HFFc6 (cell line): ENCODE measurements at regions not wholly inside any gene's neighbourhood (a gene's known extent, or its start where the extent isn't known, plus 50 kb on each side); places are given as distances from the start of the nearest gene placed in this dataset.

Source experiments
- DNase-seq: peaks from one replicate; pipeline ENCODE4 v3.0.0-alpha.2; 2018
- H3K27ac Mint-ChIP-seq: 2 replicates; pipeline ENCODE4 v1.8.0; 2020; ENCODE audit warnings: mild to moderate bottlenecking, mixed read lengths
- H3K27me3 Mint-ChIP-seq: 2 replicates; pipeline ENCODE4 v1.8.0; 2021; ENCODE audit warnings: mild to moderate bottlenecking, moderate library complexity, mixed read lengths; ENCODE audit not compliant: insufficient read depth
- H3K36me3 Mint-ChIP-seq: 2 replicates; pipeline ENCODE4 v1.8.0; 2021; ENCODE audit warnings: low read depth, mixed read lengths
- H3K4me1 Mint-ChIP-seq: 2 replicates; pipeline ENCODE4 v1.8.0; 2020; ENCODE audit warnings: low read depth, mixed read lengths
- H3K4me3 Mint-ChIP-seq: 2 replicates; pipeline ENCODE4 v1.8.0; 2020; ENCODE audit warnings: mild to moderate bottlenecking, moderate library complexity, mixed read lengths
- H3K9me3 Mint-ChIP-seq: 2 replicates; pipeline ENCODE4 v1.8.0; 2020; ENCODE audit warnings: mild to moderate bottlenecking, mixed read lengths
- TF ChIP-seq, protein P1 (sequence below): fragments of 200-600 bp; sonication (generic); IDR thresholded peaks from 2 replicates; pipeline ENCODE4 v1.5.0; 2021; ENCODE audit warnings: antibody characterized with exemption, mild to moderate bottlenecking

DNA sequence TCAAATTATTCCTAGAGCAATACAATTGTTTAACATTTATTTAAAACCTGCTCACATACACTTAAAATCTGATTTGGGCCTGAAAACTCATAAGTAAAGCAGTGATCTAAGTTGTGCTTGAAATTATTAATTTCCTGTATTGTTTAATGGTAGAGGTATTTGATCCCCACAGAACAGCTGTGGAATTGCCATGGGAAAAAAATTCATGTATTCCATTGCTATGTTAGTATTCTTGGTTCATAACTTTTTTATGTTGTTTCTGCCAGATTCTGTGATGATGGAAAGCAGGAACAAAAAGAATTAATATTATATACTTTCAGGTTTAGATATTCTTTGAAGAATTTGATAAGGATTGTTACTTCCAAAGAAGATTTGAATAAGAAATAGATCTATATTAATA is 831.5 kb upstream of the NR2F2 start:
- Mint-ChIP-seq H3K27me3 (peaks cover 6% of the 10 kb centered on the region), H3K9me3 (no peaks in the 10 kb centered on the region), H3K36me3 (no peaks in the 10 kb centered on the region), H3K27ac (no peak overlapping the region), H3K4me3 (no peak overlapping the region), H3K4me1 (no peaks in the 10 kb centered on the region; the same call in 1 of the 2 replicates)
- TF ChIP-seq, protein P1, sequence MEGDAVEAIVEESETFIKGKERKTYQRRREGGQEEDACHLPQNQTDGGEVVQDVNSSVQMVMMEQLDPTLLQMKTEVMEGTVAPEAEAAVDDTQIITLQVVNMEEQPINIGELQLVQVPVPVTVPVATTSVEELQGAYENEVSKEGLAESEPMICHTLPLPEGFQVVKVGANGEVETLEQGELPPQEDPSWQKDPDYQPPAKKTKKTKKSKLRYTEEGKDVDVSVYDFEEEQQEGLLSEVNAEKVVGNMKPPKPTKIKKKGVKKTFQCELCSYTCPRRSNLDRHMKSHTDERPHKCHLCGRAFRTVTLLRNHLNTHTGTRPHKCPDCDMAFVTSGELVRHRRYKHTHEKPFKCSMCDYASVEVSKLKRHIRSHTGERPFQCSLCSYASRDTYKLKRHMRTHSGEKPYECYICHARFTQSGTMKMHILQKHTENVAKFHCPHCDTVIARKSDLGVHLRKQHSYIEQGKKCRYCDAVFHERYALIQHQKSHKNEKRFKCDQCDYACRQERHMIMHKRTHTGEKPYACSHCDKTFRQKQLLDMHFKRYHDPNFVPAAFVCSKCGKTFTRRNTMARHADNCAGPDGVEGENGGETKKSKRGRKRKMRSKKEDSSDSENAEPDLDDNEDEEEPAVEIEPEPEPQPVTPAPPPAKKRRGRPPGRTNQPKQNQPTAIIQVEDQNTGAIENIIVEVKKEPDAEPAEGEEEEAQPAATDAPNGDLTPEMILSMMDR = no peak
- DNase-seq = no peak

DNA sequence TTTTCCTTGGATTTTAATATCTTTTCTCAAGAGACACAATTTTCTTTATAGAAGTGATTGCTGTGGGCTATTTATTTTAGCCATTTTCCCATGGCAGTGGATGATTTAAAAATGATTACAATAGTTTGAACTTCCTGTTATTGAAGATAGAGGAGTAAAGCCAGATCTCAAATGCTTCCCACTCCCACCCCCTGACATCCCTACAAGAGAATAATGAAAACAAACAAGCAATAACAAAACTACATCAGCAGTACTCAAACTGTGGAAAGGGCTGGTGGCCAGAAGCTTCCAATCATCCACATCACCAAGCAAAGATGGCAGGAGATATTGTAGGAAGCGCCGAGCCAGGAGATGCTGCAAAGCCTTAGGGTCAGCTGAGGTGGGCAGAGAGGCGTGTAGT is 831.1 kb upstream of the NR2F2 start:
- Mint-ChIP-seq H3K4me1 (no peaks in the 10 kb centered on the region; the same call in 1 of the 2 replicates), H3K4me3 (no peak overlapping the region), H3K27ac (no peak overlapping the region), H3K27me3 (peaks cover 3% of the 10 kb centered on the region; the same call in 1 of the 2 replicates), H3K36me3 (no peaks in the 10 kb centered on the region), H3K9me3 (no peaks in the 10 kb centered on the region)
- DNase-seq = no peak
- TF ChIP-seq, protein P1 = no peak

DNA sequence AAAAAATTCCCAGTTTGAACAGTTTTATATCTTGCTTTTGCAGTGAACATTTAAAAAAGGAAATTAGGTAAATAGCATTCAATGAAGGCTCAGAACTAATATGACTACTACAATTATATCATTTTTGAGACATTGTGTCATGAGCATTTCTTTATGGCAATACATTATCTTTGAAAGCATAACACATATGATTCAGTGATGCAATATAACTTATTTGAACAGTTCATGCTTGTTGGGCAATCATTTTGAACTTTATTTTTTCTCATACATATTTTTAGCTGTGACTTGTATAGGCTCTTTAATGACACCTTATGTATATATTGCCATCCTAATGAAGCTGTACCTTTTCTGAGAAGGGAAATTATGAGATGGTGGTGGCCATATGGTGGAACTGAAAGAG is 828.6 kb upstream of the NR2F2 start:
- Mint-ChIP-seq H3K27ac (no peak overlapping the region), H3K4me3 (no peak overlapping the region), H3K36me3 (no peaks in the 10 kb centered on the region), H3K9me3 (no peaks in the 10 kb centered on the region), H3K4me1 (no peaks in the 10 kb centered on the region; the same call in 1 of the 2 replicates), H3K27me3 (no peaks in the 10 kb centered on the region)
- DNase-seq = no peak
- TF ChIP-seq, protein P1 = no peak

DNA sequence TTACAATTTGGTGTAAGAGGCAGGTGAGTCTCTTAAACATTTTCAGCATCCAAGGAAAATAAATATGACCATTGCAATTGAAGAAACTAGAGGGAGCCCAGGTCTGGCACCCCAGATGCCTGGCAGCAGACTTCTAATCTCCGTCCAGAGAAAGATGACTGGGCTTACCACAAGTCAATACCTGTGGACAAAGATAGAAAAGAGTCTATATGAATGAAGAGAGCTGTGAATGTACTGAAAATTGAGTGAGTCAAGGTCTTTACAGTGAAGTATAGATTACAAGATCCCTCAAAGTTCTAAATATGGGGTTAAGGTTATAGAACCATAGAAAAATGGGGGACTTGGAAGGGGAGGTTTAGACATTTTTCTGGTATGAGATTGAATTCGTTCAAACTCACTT is 827.4 kb upstream of the NR2F2 start:
- no peak for DNase-seq
- Mint-ChIP-seq H3K36me3 (no peaks in the 10 kb centered on the region), H3K27me3 (no peaks in the 10 kb centered on the region), H3K4me1 (no peaks in the 10 kb centered on the region; the same call in 1 of the 2 replicates), H3K4me3 (no peak overlapping the region), H3K27ac (no peak overlapping the region), H3K9me3 (no peaks in the 10 kb centered on the region)
- TF ChIP-seq, protein P1 = no peak

DNA sequence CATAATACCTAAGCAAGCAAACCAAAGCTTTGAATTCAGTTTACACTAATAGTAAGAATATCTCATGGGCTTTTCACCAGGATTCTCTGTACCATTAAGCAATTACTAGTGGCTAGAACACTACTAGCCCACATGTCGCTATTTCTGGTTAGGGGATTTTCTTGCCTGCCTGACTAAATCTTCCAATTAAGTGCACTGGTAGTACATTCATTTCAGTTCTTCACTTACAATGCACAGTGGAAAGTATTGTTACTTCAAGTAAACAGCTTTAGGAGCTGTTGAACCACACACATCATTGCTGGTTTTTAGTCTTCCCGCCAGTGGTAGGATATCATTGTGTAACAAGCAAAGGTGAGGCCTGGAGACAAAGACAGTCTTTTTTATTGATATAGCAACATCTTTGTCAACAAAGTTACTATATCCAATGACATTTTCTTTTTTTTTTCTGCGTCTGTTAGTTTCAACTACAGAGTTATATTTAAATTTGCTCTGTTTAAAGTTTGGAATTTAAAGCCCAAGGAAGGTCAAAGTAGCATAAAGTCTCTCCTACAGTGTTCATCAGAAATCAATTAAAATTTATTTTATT is 826.8 kb upstream of the NR2F2 start:
- Mint-ChIP-seq H3K4me3 (no peak overlapping the region), H3K27ac (no peak overlapping the region), H3K9me3 (no peaks in the 10 kb centered on the region), H3K27me3 (no peaks in the 10 kb centered on the region), H3K4me1 (no peaks in the 10 kb centered on the region; the same call in 1 of the 2 replicates), H3K36me3 (no peaks in the 10 kb centered on the region)
- no peak for DNase-seq
- TF ChIP-seq, protein P1 = no peak
